Fibroblast of peridontal ligament (primary cell): ENCODE measurements at regions not wholly inside any gene's neighbourhood (a gene's known extent, or its start where the extent isn't known, plus 50 kb on each side); places are given as distances from the start of the nearest gene placed in this dataset.

ENCODE experiments used
- DNase-seq: peaks from one replicate; pipeline ENCODE4 v3.0.0-alpha.2; 2010; ENCODE audit errors: extremely low read depth

DNA sequence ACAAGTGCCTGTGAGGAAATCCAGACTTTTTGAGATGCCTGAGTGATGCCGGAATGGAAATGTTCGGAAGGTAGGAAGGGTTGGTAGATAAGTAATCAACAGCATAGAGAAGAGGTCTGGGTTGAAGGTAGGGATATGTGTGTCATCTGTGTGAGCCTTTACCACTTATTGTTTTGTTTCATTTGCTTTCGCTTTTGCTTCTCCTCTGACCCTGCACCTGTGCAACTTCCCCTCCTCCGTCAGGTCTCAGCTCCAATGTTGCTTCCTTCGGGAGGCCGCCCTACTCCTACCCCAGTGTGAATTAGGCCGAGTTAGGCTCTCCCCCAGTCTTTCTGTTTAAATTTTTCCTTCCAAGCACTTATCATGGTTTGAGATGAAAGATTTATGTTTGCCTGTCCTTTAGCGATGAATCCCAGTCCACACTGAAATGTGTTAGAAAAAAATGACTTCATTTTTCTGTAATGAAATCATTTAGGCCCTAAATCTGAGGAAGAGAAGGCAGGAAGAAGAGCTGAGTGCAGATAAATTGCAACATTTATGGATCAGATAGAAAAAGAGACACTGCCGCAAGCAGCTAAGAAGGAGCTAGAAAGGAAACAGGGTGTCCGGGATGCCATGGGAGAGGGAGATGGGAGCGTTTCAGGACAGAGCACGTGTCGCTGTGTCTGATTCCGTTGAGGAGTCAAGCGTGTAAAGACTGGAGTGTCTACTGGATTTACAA is 139.6 kb upstream of the PELI1 start:
- no peak for DNase-seq

DNA sequence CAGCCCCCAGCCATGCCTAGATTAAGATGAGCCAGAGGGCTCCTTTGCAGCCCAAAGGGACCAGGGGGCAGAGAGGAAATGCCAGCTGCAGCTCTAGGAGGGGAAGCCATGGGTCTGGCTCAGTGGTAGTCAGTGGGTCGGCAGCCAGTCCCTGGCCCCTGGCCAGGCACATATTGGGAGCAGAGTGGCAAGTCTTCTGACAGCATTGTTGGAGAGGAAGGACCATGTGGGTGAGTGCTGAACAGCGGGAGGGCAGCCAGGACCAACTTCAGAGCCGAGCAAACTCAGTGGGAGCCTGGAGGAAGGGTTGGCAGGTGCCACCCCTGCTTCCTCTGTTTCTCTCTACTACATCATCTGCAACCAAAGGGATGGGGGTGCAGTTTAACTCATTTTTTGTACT is 140.5 kb upstream of the PELI1 start:
- DNase-seq = no peak

GRCh38 chr2:64287202-64287740 is 143.1 kb upstream of the PELI1 start:
- DNase-seq = no peak

DNA sequence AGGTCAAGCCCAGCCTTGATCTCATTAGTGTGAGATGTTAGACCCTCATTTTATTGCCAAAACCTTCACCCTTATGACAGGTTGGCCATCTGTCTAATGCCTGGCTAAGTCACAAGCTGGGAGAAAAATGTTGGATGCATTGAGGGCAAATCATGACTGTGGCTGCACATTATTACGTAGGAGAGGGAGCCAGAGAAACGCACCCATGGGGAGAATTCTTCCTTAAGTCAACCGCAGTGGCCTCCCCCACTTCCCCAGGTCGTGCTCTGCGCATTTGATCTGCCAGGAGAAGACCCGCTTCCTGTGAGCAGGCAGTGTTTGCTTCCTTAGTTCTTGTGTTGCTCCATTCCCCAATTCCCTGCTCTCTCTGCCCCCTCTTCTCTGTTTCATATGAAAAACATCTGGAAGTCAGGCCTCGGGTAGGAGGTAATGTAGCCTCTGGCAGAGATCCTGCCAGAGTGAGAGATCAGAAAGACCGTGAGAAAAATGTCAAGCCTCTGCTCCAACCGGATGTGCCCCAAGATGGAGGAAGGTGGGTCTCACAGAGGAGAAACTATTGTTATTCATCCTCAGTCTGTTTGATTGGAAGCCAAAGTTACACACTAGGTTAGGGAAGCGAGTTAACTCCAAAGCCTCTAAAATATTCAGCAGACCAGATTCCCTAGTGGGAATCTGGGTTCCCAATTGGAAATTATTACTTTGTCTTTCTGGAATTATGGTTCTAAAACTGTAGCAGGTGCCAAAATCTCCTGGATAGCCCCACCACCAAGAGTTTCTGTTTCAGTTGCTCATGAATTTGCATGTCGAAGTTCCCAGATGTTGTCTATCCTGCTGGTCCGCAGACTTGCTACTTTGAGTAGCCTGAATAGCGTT is 144.3 kb upstream of the PELI1 start:
- peak; percentile 84 for DNase-seq

GRCh38 chr2:64289251-64289650 is 145.0 kb upstream of the PELI1 start:
- no peak for DNase-seq

GRCh38 chr2:64289737-64290136 is 145.5 kb upstream of the PELI1 start:
- no peak for DNase-seq

- DNase-seq = peak; percentile 36
Observed at GRCh38 chr2:64291181-64291580, 147.0 kb upstream of the PELI1 start.

- no peak for DNase-seq
Observed at GRCh38 chr2:64295326-64296139, 151.3 kb upstream of the PELI1 start.

DNA sequence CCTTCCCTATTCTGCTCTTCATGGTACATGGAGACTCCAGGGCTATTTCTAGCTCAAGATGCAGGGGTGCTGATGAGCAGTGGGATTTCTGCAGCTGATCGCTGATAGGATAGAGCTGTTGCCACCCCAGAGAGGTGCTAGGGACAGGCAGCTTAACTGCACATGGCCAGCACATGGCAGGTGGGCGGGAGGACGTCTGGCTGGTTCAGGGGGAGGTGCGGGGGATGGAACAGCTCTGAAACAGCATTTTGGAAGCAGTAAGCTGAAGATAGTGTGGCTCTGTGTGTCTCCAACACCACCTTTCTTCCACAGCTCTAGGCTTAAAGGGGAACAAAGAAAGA is 151.9 kb upstream of the PELI1 start:
- DNase-seq = no peak

DNA sequence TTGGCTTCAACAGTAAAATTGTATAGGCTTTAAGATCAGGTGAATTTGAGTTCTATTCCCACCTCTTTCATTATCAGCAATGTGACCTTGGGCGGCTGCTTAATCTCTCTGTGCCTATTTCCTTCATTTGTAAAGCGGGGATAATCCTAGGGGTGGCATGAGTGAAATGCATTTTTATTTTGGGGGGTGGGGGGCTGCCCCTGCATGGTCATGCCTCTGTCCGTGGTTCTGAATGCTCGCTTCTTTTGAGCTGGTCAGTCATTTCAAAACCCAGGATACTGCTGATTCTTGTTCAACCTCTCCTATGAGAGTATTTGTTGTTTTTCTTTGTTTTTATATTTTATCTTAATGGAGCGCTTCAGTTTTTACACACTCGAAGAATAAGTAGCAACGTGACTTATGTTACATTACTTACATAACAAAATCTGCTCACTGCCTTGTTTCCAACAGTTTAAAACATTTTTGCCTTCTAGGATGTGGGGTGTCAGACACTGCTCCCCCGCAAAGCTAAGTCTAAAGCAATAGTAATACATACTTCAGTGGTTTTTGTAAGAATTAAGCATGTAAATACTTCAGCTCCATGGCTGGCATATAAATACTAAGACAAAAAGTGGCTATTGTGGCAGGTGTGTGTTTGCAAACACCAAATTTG is 152.6 kb upstream of the PELI1 start:
- DNase-seq = no peak

DNA sequence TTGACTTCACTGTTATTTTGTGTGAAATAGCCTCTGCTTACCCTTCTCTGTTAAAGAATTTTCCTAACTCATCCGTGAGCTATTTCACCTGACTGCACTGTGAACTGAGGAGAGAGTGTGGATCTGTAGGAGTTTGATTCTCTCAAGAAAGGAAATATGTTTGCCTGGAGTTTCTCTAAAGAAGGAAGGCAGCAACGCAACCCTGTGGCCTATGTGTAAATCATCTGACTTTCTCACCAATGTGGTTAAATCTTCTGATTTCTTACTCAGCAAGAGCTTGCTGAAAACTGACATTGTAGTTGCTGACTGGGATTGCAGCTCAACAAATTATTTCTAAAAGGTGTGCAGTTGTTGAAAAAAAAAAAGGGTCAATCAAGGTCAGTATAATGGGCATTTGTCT is 153.9 kb upstream of the PELI1 start:
- no peak for DNase-seq

DNA sequence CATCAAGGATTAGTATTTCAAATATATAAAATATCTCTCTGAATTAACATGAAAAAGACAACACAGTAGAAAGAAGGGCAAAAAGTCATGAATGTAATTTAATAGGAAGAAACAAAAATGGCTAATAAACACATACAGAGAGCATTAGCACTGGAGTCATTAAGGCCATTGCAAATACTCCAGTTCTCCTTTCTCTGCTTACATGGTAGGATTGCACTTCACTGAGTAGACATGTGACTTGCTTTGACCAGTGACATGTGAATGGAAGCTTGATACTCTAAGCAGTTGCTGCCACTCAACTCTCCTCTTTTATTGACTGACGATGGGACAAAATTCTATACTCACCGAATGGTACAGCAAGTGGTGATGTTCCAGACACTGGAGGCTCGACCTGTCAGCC is 153.9 kb upstream of the LGALSL start:
- no peak for DNase-seq

DNA sequence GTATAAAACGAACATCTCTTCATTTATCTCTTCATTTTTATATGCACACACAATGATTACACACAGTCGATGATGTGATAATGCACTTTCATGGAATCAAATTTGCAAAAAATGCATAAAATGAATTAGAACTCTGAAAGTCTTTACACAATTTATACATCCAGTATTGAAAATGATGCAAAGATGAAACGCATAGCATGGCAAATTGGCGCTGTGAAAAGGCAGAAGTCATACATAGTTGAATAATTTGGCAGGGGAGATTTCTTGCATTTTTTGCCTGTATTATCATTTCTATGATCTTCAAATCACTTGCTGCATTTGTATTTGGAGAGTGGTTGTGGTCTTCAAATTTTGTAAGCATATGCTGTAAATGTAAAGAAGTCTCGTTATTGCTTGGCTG is 150.7 kb upstream of the LGALSL start:
- no peak for DNase-seq

- DNase-seq = no peak
Observed at GRCh38 chr2:64307421-64307820, 146.5 kb upstream of the LGALSL start.

- no peak for DNase-seq
Observed at GRCh38 chr2:64311191-64311910, 142.6 kb upstream of the LGALSL start.

DNA sequence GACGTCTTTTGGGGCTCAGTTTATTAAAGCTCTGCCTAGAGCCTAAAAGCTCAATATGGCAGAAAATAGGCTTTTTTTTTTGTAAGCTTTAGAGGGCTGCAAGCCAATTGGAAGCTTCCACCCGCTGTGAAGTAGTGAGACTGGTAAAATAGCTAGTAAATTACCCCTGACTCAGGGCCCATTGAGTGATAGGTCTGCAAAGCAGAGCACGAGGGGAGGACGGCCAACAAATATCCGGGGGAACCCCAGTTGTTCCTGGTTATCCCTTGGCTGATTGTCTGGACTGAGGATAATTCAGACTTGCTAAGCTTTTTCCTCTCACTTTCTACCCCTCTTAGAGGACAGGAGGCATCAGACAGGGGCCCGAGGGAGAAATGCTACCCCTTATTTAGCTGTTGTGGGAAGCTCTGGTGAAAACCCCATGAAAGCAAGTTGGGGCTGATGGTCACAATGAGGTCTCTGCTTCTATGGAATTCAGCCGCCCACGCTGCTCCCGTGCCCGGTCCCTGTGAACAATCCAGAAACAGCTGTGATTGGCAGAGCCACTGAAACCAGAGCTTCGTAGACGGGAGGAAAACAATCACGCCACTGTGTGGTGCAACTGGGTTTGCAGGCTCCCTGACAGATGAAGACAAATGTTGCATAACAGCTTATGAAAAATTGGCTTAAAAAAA is 141.9 kb upstream of the LGALSL start:
- DNase-seq = peak; percentile 91

- no peak for DNase-seq
Observed at GRCh38 chr2:64312622-64313397, 141.2 kb upstream of the LGALSL start.

DNA sequence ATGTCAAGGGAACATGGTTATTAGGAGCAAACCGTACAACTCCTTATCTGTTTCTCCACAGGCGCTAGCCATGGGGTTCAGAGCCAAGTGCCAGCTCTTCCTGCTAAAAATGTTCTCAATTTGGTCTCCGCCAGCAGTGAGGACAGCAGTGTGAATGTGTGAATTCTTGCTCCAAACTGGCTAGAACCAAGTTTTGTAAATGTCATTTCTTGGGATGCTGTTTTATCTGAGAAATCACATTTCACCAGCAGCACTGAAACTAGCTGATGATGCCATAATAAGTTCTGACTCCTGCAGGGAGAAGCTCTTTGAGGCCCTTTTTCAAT is 140.6 kb upstream of the LGALSL start:
- no peak for DNase-seq

DNA sequence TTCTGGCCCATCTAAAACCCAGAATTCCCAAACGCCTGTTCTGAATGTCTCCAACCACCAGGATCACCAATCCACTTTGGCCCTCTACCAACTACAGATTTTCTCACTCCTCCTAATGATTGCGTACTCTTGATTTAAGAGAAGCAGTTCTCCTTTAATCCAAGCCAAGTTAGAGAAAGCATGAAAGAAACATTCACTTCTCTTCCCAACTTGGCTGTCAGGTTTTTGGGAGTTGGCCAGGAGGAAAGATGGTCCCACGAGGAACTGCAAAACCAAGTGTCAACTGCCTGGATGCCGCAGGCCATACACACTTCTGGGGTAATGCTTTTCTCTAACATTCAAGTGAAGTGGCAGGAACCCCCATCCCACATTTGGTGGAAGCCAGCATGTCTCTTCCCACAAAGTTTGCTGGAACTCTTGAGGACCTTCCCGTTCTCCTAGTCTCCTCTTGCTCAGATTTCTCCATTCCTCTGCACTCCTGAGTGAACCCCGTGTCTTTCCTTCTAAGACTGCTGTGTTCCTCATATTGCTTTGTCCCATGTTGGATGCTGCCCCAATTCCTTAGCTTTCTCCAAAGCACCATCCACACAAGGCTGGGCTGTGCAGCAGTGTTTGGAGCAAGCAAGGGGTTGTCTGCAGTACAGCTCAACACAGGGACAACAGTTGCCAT is 138.5 kb upstream of the LGALSL start:
- DNase-seq = no peak
